ENCODE measurements at regions not wholly inside any gene's neighbourhood (a gene's known extent, or its start where the extent isn't known, plus 50 kb on each side); places are given as distances from the start of the nearest gene placed in this dataset.

- TF ChIP-seq EZH2phosphoT487 (IDR thresholded peaks at IDR 0.05; ENCODE audit: borderline replicate concordance, low read depth, low read length) = no peak
- no peak for TF ChIP-seq CTCF (conservative IDR thresholded peaks at IDR 0.05; ENCODE audit: low read length)
- Histone ChIP-seq H3K4me1 (ENCODE audit: insufficient read depth, low read length, poor library complexity, severe bottlenecking) (no peaks in the 10 kb centered on the region), H2AFZ (ENCODE audit: low read length) (no peak overlapping the region), H3K79me2 (ENCODE audit: insufficient read depth, low read depth, low read length) (no peaks in the 10 kb centered on the region), H3K4me2 (ENCODE audit: low read length) (no peak overlapping the region), H3K4me3 (ENCODE audit: low read depth, low read length, poor library complexity, severe bottlenecking) (no peak overlapping the region), H3K9me3 (ENCODE audit: low read length) (no peaks in the 10 kb centered on the region), H3K9me2 (ENCODE audit: insufficient read depth, low read length) (no peaks in the 10 kb centered on the region), H4K20me1 (ENCODE audit: insufficient read depth, low read length) (no peaks in the 10 kb centered on the region), H3K36me3 (ENCODE audit: insufficient read depth, low read length) (no peaks in the 10 kb centered on the region), H3K27ac (ENCODE audit: low read depth, low read length, poor library complexity, severe bottlenecking) (no peak overlapping the region)
- BruUV-seq (replicated peaks) = no TSS peak
- ChIA-PET CTCF (ENCODE audit: unreplicated experiment) (no interaction called here), POLR2A (interaction anchor here (0.7 kb wide), 1 partner anchor 385 kb away, joined by 3 read pairs; no protein-coding TSS in a partner anchor)
- intact Hi-C loops (cut with micrococcal nuclease; ENCODE audit: unreplicated experiment) = no loop called here
- no peak for DNase-seq (ENCODE audit: low spot score)
These were observed 1664.0 kb downstream of the EFNB2 start for GRCh38 chr13:104871456-104871855.

- H3K9me3 ChIP-seq (ENCODE audit: low read length) = no peaks in the 10 kb centered on the region
- no peak for DNase-seq (ENCODE audit: low spot score)
- BruUV-seq (replicated peaks) = no TSS peak
- TF ChIP-seq EZH2phosphoT487 (IDR thresholded peaks at IDR 0.05; ENCODE audit: borderline replicate concordance, low read depth, low read length) (no peak), CTCF (conservative IDR thresholded peaks at IDR 0.05; ENCODE audit: low read length) (no peak)
- H3K4me3 ChIP-seq (ENCODE audit: low read depth, low read length, poor library complexity, severe bottlenecking) = no peak overlapping the region
- POLR2A ChIA-PET = interaction anchor here (0.6 kb wide), 1 partner anchor 1177 kb away, joined by 3 read pairs; no protein-coding TSS in a partner anchor
- H3K4me2 ChIP-seq (ENCODE audit: low read length) = no peak overlapping the region
- H3K9me2 ChIP-seq (ENCODE audit: insufficient read depth, low read length) = no peaks in the 10 kb centered on the region
- H2AFZ ChIP-seq (ENCODE audit: low read length) = no peak overlapping the region
- no peaks in the 10 kb centered on the region for H4K20me1 ChIP-seq (ENCODE audit: insufficient read depth, low read length)
- no peaks in the 10 kb centered on the region for H3K36me3 ChIP-seq (ENCODE audit: insufficient read depth, low read length)
- intact Hi-C loops (cut with micrococcal nuclease; ENCODE audit: unreplicated experiment) = no loop called here
- H3K79me2 ChIP-seq (ENCODE audit: insufficient read depth, low read depth, low read length) = no peaks in the 10 kb centered on the region
- H3K27ac ChIP-seq (ENCODE audit: low read depth, low read length, poor library complexity, severe bottlenecking) = no peak overlapping the region
- CTCF ChIA-PET (ENCODE audit: unreplicated experiment) = no interaction called here
- no peaks in the 10 kb centered on the region for H3K4me1 ChIP-seq (ENCODE audit: insufficient read depth, low read length, poor library complexity, severe bottlenecking)
These were observed 1666.0 kb downstream of the EFNB2 start for GRCh38 chr13:104869501-104869900.

GRCh38 chr13:104868806-104869205 is 1666.7 kb downstream of the EFNB2 start:
- TF ChIP-seq CTCF (conservative IDR thresholded peaks at IDR 0.05; ENCODE audit: low read length) (no peak), EZH2phosphoT487 (IDR thresholded peaks at IDR 0.05; ENCODE audit: borderline replicate concordance, low read depth, low read length) (no peak)
- H3K27ac ChIP-seq (ENCODE audit: low read depth, low read length, poor library complexity, severe bottlenecking) = no peak overlapping the region
- no peaks in the 10 kb centered on the region for H3K9me3 ChIP-seq (ENCODE audit: low read length)
- ChIA-PET POLR2A (no interaction called here), CTCF (ENCODE audit: unreplicated experiment) (no interaction called here)
- H3K36me3 ChIP-seq (ENCODE audit: insufficient read depth, low read length) = no peaks in the 10 kb centered on the region
- H3K4me2 ChIP-seq (ENCODE audit: low read length) = no peak overlapping the region
- BruUV-seq (replicated peaks) = no TSS peak
- H4K20me1 ChIP-seq (ENCODE audit: insufficient read depth, low read length) = no peaks in the 10 kb centered on the region
- H2AFZ ChIP-seq (ENCODE audit: low read length) = no peak overlapping the region
- no peaks in the 10 kb centered on the region for H3K4me1 ChIP-seq (ENCODE audit: insufficient read depth, low read length, poor library complexity, severe bottlenecking)
- H3K9me2 ChIP-seq (ENCODE audit: insufficient read depth, low read length) = no peaks in the 10 kb centered on the region
- intact Hi-C loops (cut with micrococcal nuclease; ENCODE audit: unreplicated experiment) = no loop called here
- no peak for DNase-seq (ENCODE audit: low spot score)
- no peak overlapping the region for H3K4me3 ChIP-seq (ENCODE audit: low read depth, low read length, poor library complexity, severe bottlenecking)
- no peaks in the 10 kb centered on the region for H3K79me2 ChIP-seq (ENCODE audit: insufficient read depth, low read depth, low read length)

All from OCI-LY7 (cell line).